ENCODE measurements at regions not wholly inside any gene's neighbourhood (a gene's known extent, or its start where the extent isn't known, plus 50 kb on each side); places are given as distances from the start of the nearest gene placed in this dataset.

- H3K27me3 ChIP-seq (ENCODE audit: insufficient read depth, low read length): no peaks in the 10 kb centered on the region
- H3K36me3 ChIP-seq (ENCODE audit: insufficient read depth, low read length): no peaks in the 10 kb centered on the region
- H3K4me1 ChIP-seq (ENCODE audit: insufficient read depth, low read length): peaks cover 23% of the 10 kb centered on the region
- peak overlapping the region; percentile 40 for H2AFZ ChIP-seq (ENCODE audit: low read depth, low read length)
- H3K9me3 ChIP-seq (ENCODE audit: low read length): peaks cover 4% of the 10 kb centered on the region
- H3K4me3 ChIP-seq (ENCODE audit: low read length): no peak overlapping the region
These were observed 730.2 kb upstream of the DPPA4 start for GRCh38 chr3:110067527-110067926.

- Histone ChIP-seq H3K9me3 (ENCODE audit: low read length) (peaks cover 8% of the 10 kb centered on the region), H3K4me3 (ENCODE audit: low read length) (no peak overlapping the region), H3K27me3 (ENCODE audit: insufficient read depth, low read length) (no peaks in the 10 kb centered on the region), H3K4me1 (ENCODE audit: insufficient read depth, low read length) (peaks cover 20% of the 10 kb centered on the region), H2AFZ (ENCODE audit: low read depth, low read length) (no peak overlapping the region), H3K36me3 (ENCODE audit: insufficient read depth, low read length) (no peaks in the 10 kb centered on the region)
These were observed 732.4 kb upstream of the DPPA4 start for GRCh38 chr3:110069761-110070160.

- Histone ChIP-seq H2AFZ (ENCODE audit: low read depth, low read length) (peak overlapping the region; percentile 63), H3K4me1 (ENCODE audit: insufficient read depth, low read length) (peaks cover 20% of the 10 kb centered on the region), H3K4me3 (ENCODE audit: low read length) (no peak overlapping the region), H3K9me3 (ENCODE audit: low read length) (peaks cover 8% of the 10 kb centered on the region), H3K36me3 (ENCODE audit: insufficient read depth, low read length) (no peaks in the 10 kb centered on the region), H3K27me3 (ENCODE audit: insufficient read depth, low read length) (no peaks in the 10 kb centered on the region)
These were observed 733.0 kb upstream of the DPPA4 start for GRCh38 chr3:110070161-110070916.

GRCh38 chr3:110074095-110074494, 736.7 kb upstream of the DPPA4 start:
- Histone ChIP-seq H3K27me3 (ENCODE audit: insufficient read depth, low read length) (no peaks in the 10 kb centered on the region), H3K36me3 (ENCODE audit: insufficient read depth, low read length) (no peaks in the 10 kb centered on the region), H3K9me3 (ENCODE audit: low read length) (peaks cover 8% of the 10 kb centered on the region), H2AFZ (ENCODE audit: low read depth, low read length) (no peak overlapping the region), H3K4me3 (ENCODE audit: low read length) (no peak overlapping the region), H3K4me1 (ENCODE audit: insufficient read depth, low read length) (peaks cover 20% of the 10 kb centered on the region)

- Histone ChIP-seq H3K4me1 (ENCODE audit: insufficient read depth, low read length) (no peaks in the 10 kb centered on the region), H3K4me3 (ENCODE audit: low read length) (no peak overlapping the region), H3K27me3 (ENCODE audit: insufficient read depth, low read length) (no peaks in the 10 kb centered on the region), H2AFZ (ENCODE audit: low read depth, low read length) (peak overlapping the region; percentile 26), H3K9me3 (ENCODE audit: low read length) (peaks cover 8% of the 10 kb centered on the region), H3K36me3 (ENCODE audit: insufficient read depth, low read length) (no peaks in the 10 kb centered on the region)
These were observed 739.7 kb upstream of the DPPA4 start for GRCh38 chr3:110077093-110077492.

GRCh38 chr3:110093411-110093810, 756.1 kb upstream of the DPPA4 start:
- Histone ChIP-seq H3K9me3 (ENCODE audit: low read length) (peaks cover 9% of the 10 kb centered on the region), H3K4me1 (ENCODE audit: insufficient read depth, low read length) (no peaks in the 10 kb centered on the region), H2AFZ (ENCODE audit: low read depth, low read length) (no peak overlapping the region), H3K27me3 (ENCODE audit: insufficient read depth, low read length) (no peaks in the 10 kb centered on the region), H3K36me3 (ENCODE audit: insufficient read depth, low read length) (no peaks in the 10 kb centered on the region), H3K4me3 (ENCODE audit: low read length) (no peak overlapping the region)

- no peak overlapping the region for H2AFZ ChIP-seq (ENCODE audit: low read depth, low read length)
- no peaks in the 10 kb centered on the region for H3K4me1 ChIP-seq (ENCODE audit: insufficient read depth, low read length)
These were observed 756.6 kb upstream of the DPPA4 start for GRCh38 chr3:110093812-110094401.

GRCh38 chr3:110099711-110100110, 762.4 kb upstream of the DPPA4 start:
- Histone ChIP-seq H3K4me3 (ENCODE audit: low read length) (no peak overlapping the region), H2AFZ (ENCODE audit: low read depth, low read length) (no peak overlapping the region), H3K9me3 (ENCODE audit: low read length) (peaks cover 2% of the 10 kb centered on the region)

More at GRCh38 chr3:110093812-110094401, 756.6 kb upstream of the DPPA4 start:
- H3K9me3 ChIP-seq (ENCODE audit: low read length): peaks cover 9% of the 10 kb centered on the region
- H3K4me3 ChIP-seq (ENCODE audit: low read length): no peak overlapping the region
- H3K27me3 ChIP-seq (ENCODE audit: insufficient read depth, low read length): no peaks in the 10 kb centered on the region
- no peaks in the 10 kb centered on the region for H3K36me3 ChIP-seq (ENCODE audit: insufficient read depth, low read length)

GRCh38 chr3:110101361-110101760, 764.0 kb upstream of the DPPA4 start:
- Histone ChIP-seq H3K4me1 (ENCODE audit: insufficient read depth, low read length) (no peaks in the 10 kb centered on the region), H3K9me3 (ENCODE audit: low read length) (peaks cover 2% of the 10 kb centered on the region), H3K27me3 (ENCODE audit: insufficient read depth, low read length) (no peaks in the 10 kb centered on the region), H3K36me3 (ENCODE audit: insufficient read depth, low read length) (no peaks in the 10 kb centered on the region), H2AFZ (ENCODE audit: low read depth, low read length) (no peak overlapping the region), H3K4me3 (ENCODE audit: low read length) (no peak overlapping the region)

More at GRCh38 chr3:110099711-110100110, 762.4 kb upstream of the DPPA4 start:
- Histone ChIP-seq H3K27me3 (ENCODE audit: insufficient read depth, low read length) (no peaks in the 10 kb centered on the region), H3K4me1 (ENCODE audit: insufficient read depth, low read length) (no peaks in the 10 kb centered on the region), H3K36me3 (ENCODE audit: insufficient read depth, low read length) (no peaks in the 10 kb centered on the region)

GRCh38 chr3:110106805-110107204, 769.5 kb upstream of the DPPA4 start:
- Histone ChIP-seq H3K4me1 (ENCODE audit: insufficient read depth, low read length) (no peaks in the 10 kb centered on the region), H3K9me3 (ENCODE audit: low read length) (no peaks in the 10 kb centered on the region), H3K27me3 (ENCODE audit: insufficient read depth, low read length) (no peaks in the 10 kb centered on the region), H3K36me3 (ENCODE audit: insufficient read depth, low read length) (no peaks in the 10 kb centered on the region), H2AFZ (ENCODE audit: low read depth, low read length) (no peak overlapping the region), H3K4me3 (ENCODE audit: low read length) (no peak overlapping the region)

GRCh38 chr3:110123946-110124345, 786.6 kb upstream of the DPPA4 start:
- Histone ChIP-seq H3K9me3 (ENCODE audit: low read length) (no peaks in the 10 kb centered on the region), H2AFZ (ENCODE audit: low read depth, low read length) (no peak overlapping the region), H3K4me1 (ENCODE audit: insufficient read depth, low read length) (peaks cover 3% of the 10 kb centered on the region), H3K27me3 (ENCODE audit: insufficient read depth, low read length) (no peaks in the 10 kb centered on the region), H3K36me3 (ENCODE audit: insufficient read depth, low read length) (no peaks in the 10 kb centered on the region), H3K4me3 (ENCODE audit: low read length) (no peak overlapping the region)

- Histone ChIP-seq H3K4me3 (ENCODE audit: low read length) (no peak overlapping the region), H3K36me3 (ENCODE audit: insufficient read depth, low read length) (no peaks in the 10 kb centered on the region), H3K27me3 (ENCODE audit: insufficient read depth, low read length) (no peaks in the 10 kb centered on the region), H3K4me1 (ENCODE audit: insufficient read depth, low read length) (peaks cover 3% of the 10 kb centered on the region), H3K9me3 (ENCODE audit: low read length) (no peaks in the 10 kb centered on the region), H2AFZ (ENCODE audit: low read depth, low read length) (no peak overlapping the region)
These were observed 788.7 kb upstream of the DPPA4 start for GRCh38 chr3:110126065-110126464.

GRCh38 chr3:110133971-110134370, 796.6 kb upstream of the DPPA4 start:
- H2AFZ ChIP-seq (ENCODE audit: low read depth, low read length): no peak overlapping the region
- H3K27me3 ChIP-seq (ENCODE audit: insufficient read depth, low read length): no peaks in the 10 kb centered on the region
- no peaks in the 10 kb centered on the region for H3K4me1 ChIP-seq (ENCODE audit: insufficient read depth, low read length)
- peaks cover 9% of the 10 kb centered on the region for H3K9me3 ChIP-seq (ENCODE audit: low read length)
- no peak overlapping the region for H3K4me3 ChIP-seq (ENCODE audit: low read length)
- H3K36me3 ChIP-seq (ENCODE audit: insufficient read depth, low read length): no peaks in the 10 kb centered on the region
